ENCODE measurements at regions not wholly inside any gene's neighbourhood (a gene's known extent, or its start where the extent isn't known, plus 50 kb on each side); places are given as distances from the start of the nearest gene placed in this dataset.
A peak's percentile ranks its signal among the peaks of the same experiment; 100 is the strongest.

DNA sequence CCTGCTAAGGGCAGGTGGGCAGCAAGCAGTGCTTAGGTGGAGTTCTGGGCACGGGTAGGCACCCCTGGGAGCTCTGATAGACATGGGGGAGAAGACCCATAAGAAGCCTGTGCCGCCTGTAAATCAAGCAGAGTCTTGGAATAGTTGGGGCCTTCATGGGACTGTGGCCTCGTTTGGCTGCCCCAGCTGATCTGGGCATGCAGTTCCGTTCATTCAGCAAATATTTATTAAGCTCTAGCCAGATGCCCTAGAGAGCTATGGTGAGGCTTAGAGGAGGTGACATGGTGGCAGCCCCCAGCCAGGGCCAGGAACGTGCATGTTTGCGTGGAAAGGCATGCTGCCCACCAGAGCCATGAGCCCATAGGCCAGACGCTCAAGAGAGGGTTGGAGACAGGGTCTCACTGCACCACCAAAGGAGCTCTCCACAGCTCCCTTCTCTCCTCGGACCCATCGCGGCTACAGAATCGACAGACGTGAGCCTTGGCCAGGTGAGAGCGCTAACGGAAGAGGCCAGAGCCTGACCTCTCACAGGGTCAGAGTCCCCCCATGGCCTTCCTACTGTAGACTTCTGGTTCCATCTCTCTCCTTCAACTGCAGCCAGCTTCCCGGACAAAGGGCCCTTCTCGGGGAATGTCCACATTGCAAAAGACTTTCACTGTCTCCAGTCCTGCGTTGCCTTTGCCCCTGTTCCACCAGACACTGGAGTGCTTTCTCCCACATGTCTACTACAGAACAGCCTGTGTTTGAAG is 135.7 kb downstream of the INHBB start (continued):
- TF ChIP-seq, protein P1, sequence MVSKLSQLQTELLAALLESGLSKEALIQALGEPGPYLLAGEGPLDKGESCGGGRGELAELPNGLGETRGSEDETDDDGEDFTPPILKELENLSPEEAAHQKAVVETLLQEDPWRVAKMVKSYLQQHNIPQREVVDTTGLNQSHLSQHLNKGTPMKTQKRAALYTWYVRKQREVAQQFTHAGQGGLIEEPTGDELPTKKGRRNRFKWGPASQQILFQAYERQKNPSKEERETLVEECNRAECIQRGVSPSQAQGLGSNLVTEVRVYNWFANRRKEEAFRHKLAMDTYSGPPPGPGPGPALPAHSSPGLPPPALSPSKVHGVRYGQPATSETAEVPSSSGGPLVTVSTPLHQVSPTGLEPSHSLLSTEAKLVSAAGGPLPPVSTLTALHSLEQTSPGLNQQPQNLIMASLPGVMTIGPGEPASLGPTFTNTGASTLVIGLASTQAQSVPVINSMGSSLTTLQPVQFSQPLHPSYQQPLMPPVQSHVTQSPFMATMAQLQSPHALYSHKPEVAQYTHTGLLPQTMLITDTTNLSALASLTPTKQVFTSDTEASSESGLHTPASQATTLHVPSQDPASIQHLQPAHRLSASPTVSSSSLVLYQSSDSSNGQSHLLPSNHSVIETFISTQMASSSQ (IDR thresholded peaks at IDR 0.05; ENCODE audit: low read depth) = no peak
- TF ChIP-seq, protein P1 (CRISPR knock-in tag; IDR thresholded peaks at IDR 0.05; ENCODE audit: borderline replicate concordance) = no peak; the same call in 1 of the 2 replicates
- TF ChIP-seq RFXAP (CRISPR knock-in tag; IDR thresholded peaks at IDR 0.05; ENCODE audit: borderline replicate concordance) = no peak
- peak; percentile 66; the same call in 1 of the 2 replicates for TF ChIP-seq MTA1 (CRISPR knock-in tag; IDR thresholded peaks at IDR 0.05; ENCODE audit: borderline replicate concordance)
- TF ChIP-seq, protein P2, sequence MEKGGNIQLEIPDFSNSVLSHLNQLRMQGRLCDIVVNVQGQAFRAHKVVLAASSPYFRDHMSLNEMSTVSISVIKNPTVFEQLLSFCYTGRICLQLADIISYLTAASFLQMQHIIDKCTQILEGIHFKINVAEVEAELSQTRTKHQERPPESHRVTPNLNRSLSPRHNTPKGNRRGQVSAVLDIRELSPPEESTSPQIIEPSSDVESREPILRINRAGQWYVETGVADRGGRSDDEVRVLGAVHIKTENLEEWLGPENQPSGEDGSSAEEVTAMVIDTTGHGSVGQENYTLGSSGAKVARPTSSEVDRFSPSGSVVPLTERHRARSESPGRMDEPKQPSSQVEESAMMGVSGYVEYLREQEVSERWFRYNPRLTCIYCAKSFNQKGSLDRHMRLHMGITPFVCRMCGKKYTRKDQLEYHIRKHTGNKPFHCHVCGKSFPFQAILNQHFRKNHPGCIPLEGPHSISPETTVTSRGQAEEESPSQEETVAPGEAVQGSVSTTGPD (CRISPR knock-in tag; IDR thresholded peaks at IDR 0.05) = no peak
- TF ChIP-seq, protein P3, sequence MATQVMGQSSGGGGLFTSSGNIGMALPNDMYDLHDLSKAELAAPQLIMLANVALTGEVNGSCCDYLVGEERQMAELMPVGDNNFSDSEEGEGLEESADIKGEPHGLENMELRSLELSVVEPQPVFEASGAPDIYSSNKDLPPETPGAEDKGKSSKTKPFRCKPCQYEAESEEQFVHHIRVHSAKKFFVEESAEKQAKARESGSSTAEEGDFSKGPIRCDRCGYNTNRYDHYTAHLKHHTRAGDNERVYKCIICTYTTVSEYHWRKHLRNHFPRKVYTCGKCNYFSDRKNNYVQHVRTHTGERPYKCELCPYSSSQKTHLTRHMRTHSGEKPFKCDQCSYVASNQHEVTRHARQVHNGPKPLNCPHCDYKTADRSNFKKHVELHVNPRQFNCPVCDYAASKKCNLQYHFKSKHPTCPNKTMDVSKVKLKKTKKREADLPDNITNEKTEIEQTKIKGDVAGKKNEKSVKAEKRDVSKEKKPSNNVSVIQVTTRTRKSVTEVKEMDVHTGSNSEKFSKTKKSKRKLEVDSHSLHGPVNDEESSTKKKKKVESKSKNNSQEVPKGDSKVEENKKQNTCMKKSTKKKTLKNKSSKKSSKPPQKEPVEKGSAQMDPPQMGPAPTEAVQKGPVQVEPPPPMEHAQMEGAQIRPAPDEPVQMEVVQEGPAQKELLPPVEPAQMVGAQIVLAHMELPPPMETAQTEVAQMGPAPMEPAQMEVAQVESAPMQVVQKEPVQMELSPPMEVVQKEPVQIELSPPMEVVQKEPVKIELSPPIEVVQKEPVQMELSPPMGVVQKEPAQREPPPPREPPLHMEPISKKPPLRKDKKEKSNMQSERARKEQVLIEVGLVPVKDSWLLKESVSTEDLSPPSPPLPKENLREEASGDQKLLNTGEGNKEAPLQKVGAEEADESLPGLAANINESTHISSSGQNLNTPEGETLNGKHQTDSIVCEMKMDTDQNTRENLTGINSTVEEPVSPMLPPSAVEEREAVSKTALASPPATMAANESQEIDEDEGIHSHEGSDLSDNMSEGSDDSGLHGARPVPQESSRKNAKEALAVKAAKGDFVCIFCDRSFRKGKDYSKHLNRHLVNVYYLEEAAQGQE (IDR thresholded peaks at IDR 0.05; ENCODE audit: borderline replicate concordance in 1 of 2, low read depth in 1 of 2, low read length in 2 of 2) = no peak
- TF ChIP-seq ZZZ3 (CRISPR knock-in tag; IDR thresholded peaks at IDR 0.05; ENCODE audit: borderline replicate concordance) = no peak
- TF ChIP-seq ZNF484 (CRISPR knock-in tag; IDR thresholded peaks at IDR 0.05; ENCODE audit: borderline replicate concordance, low read depth) = no peak
- TF ChIP-seq KAT2B (IDR thresholded peaks at IDR 0.05; ENCODE audit: borderline replicate concordance, low read depth, low read length) = no peak
- no peak for TF ChIP-seq GATA4 (IDR thresholded peaks at IDR 0.05; ENCODE audit: borderline replicate concordance, low read depth)
- TF ChIP-seq, protein P4, sequence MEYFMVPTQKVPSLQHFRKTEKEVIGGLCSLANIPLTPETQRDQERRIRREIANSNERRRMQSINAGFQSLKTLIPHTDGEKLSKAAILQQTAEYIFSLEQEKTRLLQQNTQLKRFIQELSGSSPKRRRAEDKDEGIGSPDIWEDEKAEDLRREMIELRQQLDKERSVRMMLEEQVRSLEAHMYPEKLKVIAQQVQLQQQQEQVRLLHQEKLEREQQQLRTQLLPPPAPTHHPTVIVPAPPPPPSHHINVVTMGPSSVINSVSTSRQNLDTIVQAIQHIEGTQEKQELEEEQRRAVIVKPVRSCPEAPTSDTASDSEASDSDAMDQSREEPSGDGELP (IDR thresholded peaks at IDR 0.05; ENCODE audit: borderline replicate concordance, low read depth) = no peak; the same call in 1 of the 2 replicates
- TF ChIP-seq ZNF251 (CRISPR knock-in tag; IDR thresholded peaks at IDR 0.05) = no peak
- no peak; the same call in 1 of the 2 replicates for TF ChIP-seq MXD4 (CRISPR knock-in tag; IDR thresholded peaks at IDR 0.05)
- no peak for TF ChIP-seq SKI (IDR thresholded peaks at IDR 0.05; ENCODE audit: partially characterized antibody)
- TF ChIP-seq, protein P5, sequence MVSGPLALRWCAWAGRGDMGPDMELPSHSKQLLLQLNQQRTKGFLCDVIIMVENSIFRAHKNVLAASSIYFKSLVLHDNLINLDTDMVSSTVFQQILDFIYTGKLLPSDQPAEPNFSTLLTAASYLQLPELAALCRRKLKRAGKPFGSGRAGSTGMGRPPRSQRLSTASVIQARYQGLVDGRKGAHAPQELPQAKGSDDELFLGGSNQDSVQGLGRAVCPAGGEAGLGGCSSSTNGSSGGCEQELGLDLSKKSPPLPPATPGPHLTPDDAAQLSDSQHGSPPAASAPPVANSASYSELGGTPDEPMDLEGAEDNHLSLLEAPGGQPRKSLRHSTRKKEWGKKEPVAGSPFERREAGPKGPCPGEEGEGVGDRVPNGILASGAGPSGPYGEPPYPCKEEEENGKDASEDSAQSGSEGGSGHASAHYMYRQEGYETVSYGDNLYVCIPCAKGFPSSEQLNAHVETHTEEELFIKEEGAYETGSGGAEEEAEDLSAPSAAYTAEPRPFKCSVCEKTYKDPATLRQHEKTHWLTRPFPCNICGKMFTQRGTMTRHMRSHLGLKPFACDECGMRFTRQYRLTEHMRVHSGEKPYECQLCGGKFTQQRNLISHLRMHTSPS (CRISPR knock-in tag; IDR thresholded peaks at IDR 0.05; ENCODE audit: low read depth) = no peak; the same call in 1 of the 2 replicates
- TF ChIP-seq PPARG (CRISPR knock-in tag; conservative IDR thresholded peaks at IDR 0.05) = peak; percentile 90
